HL-60 (cell line): ENCODE measurements at regions not wholly inside any gene's neighbourhood (a gene's known extent, or its start where the extent isn't known, plus 50 kb on each side); places are given as distances from the start of the nearest gene placed in this dataset.

ENCODE experiments used
- DNase-seq, 2 experiments: peaks; one replicate each; pipeline ENCODE4 v3.0.0-alpha.2; 2010 to 2020; ENCODE audit warnings: low read depth in 1 of 2, low spot score in 1 of 2
- H3K27ac ChIP-seq: fragments of 250-450 bp; sonication (Bioruptor Pico); replicated peaks from 2 replicates; pipeline ENCODE4 v1.5.1; 2020; ENCODE audit warnings: mild to moderate bottlenecking, moderate library complexity
- H3K27me3 ChIP-seq: fragments of 250-450 bp; sonication (Bioruptor Pico); 2 replicates; pipeline ENCODE4 v1.5.1; 2021; ENCODE audit warnings: mild to moderate bottlenecking, moderate library complexity; ENCODE audit not compliant: insufficient read depth, poor library complexity, severe bottlenecking
- H3K4me3 ChIP-seq: replicated peaks from 2 replicates; pipeline ENCODE4 v1.5.1; 2011; ENCODE audit warnings: mild to moderate bottlenecking, control low read depth, low read length; ENCODE audit not compliant: insufficient read depth
- CTCF ChIP-seq: IDR thresholded peaks from one replicate; pipeline ENCODE4 v1.5.1; 2011; ENCODE audit warnings: low read length, control low read depth, inconsistent platforms; ENCODE audit not compliant: insufficient read depth
- GABPA ChIP-seq: IDR thresholded peaks from 2 replicates; pipeline ENCODE4 v1.6.1; 2012; ENCODE audit warnings: low read depth
- POLR2AphosphoS5 ChIP-seq: IDR thresholded peaks from 2 replicates; pipeline ENCODE4 v1.6.1; 2012; ENCODE audit warnings: low read depth
- REST ChIP-seq: IDR thresholded peaks from 2 replicates; pipeline ENCODE4 v1.6.1; 2012; ENCODE audit warnings: low read depth; ENCODE audit not compliant: insufficient replicate concordance
- SPI1 ChIP-seq: IDR thresholded peaks from 2 replicates; pipeline ENCODE4 v1.6.1; 2012; ENCODE audit warnings: low read depth, mild to moderate bottlenecking, borderline replicate concordance

- no peak for DNase-seq
- H3K27ac ChIP-seq, result no peak overlapping the region
- TF ChIP-seq CTCF (no peak), REST (no peak), POLR2AphosphoS5 (no peak), SPI1 (no peak), GABPA (no peak)
- no peak overlapping the region for H3K4me3 ChIP-seq
- H3K27me3 ChIP-seq, result no peaks in the 10 kb centered on the region
Observed at GRCh38 chr1:5402618-5403017, 589.6 kb downstream of the NPHP4 start.

GRCh38 chr1:5399771-5400170 is 592.5 kb downstream of the NPHP4 start:
- no peaks in the 10 kb centered on the region for H3K27me3 ChIP-seq
- DNase-seq, result no peak
- H3K4me3 ChIP-seq, result no peak overlapping the region
- TF ChIP-seq POLR2AphosphoS5, result no peak
- no peak for TF ChIP-seq SPI1
- TF ChIP-seq REST, result no peak
- TF ChIP-seq CTCF, result no peak
- no peak overlapping the region for H3K27ac ChIP-seq

- no peak for DNase-seq
- Histone ChIP-seq H3K27me3 (no peaks in the 10 kb centered on the region), H3K4me3 (no peak overlapping the region), H3K27ac (no peak overlapping the region)
- TF ChIP-seq SPI1, result no peak
Observed at GRCh38 chr1:5396593-5396992, 595.6 kb downstream of the NPHP4 start.

GRCh38 chr1:5394111-5394510 is 598.1 kb downstream of the NPHP4 start:
- no peak overlapping the region for H3K27ac ChIP-seq
- DNase-seq, result no peak
- H3K27me3 ChIP-seq, result no peaks in the 10 kb centered on the region
- TF ChIP-seq POLR2AphosphoS5, result no peak
- TF ChIP-seq GABPA, result no peak
- no peak for TF ChIP-seq REST
- TF ChIP-seq CTCF, result no peak
- TF ChIP-seq SPI1, result no peak
- H3K4me3 ChIP-seq, result no peak overlapping the region
